H1 (cell line): ENCODE measurements at regions not wholly inside any gene's neighbourhood (a gene's known extent, or its start where the extent isn't known, plus 50 kb on each side); places are given as distances from the start of the nearest gene placed in this dataset.

Source experiments
- CTCF ChIA-PET: fragments of 300-600 bp; sonication (Branson Sonifier 250); formaldehyde crosslinking; loops from one replicate; lab custom pipeline; 2021; ENCODE audit not compliant: partially characterized antibody; lab: Charles Lee
- POLR2A ChIA-PET: fragments of 300-600 bp; sonication (Branson Sonifier 250); formaldehyde crosslinking; loops from one replicate; lab custom pipeline; 2021; ENCODE audit warnings: inconsistent platforms; ENCODE audit not compliant: partially characterized antibody; lab: Charles Lee
- DNase-seq, 2 experiments: peaks; one replicate each; pipeline versions ENCODE4 v3.0.0 to v3.0.0-alpha.2; 2010 to 2022; ENCODE audit warnings: low spot score in 2 of 2, low read depth in 1 of 2, mixed read lengths in 1 of 2
- FAIRE-seq: peaks from 2 replicates; lab custom pipeline; 2011; peaks lifted over from hg19 to GRCh38; lab: Jason Lieb, UNC
- H2AFZ ChIP-seq: 2 replicates; pipeline ENCODE4 v1.8.1; 2012; ENCODE audit warnings: low read length, inconsistent platforms
- H2AK5ac ChIP-seq: 2 replicates; pipeline ENCODE4 v1.6.1; 2013; ENCODE audit warnings: low read depth, low read length
- H2BK120ac ChIP-seq: replicated peaks from 2 replicates; pipeline ENCODE3; 2013; ENCODE audit warnings: low read depth, low read length, inconsistent platforms
- H2BK12ac ChIP-seq: 2 replicates; pipeline ENCODE4 v1.6.1; 2013; ENCODE audit warnings: low read depth, low read length
- H2BK15ac ChIP-seq: 2 replicates; pipeline ENCODE4 v1.6.1; 2013; ENCODE audit warnings: low read length
- H2BK20ac ChIP-seq: 2 replicates; pipeline ENCODE4 v1.6.1; 2013; ENCODE audit warnings: low read length
- H2BK5ac ChIP-seq: 2 replicates; pipeline ENCODE4 v1.6.1; 2013; ENCODE audit warnings: low read depth, low read length
- H3K14ac ChIP-seq: 2 replicates; pipeline ENCODE4 v1.6.1; 2013; ENCODE audit warnings: inconsistent platforms; ENCODE audit not compliant: insufficient read length
- H3K18ac ChIP-seq: 2 replicates; pipeline ENCODE4 v1.6.1; 2013; ENCODE audit warnings: low read length; ENCODE audit errors: extremely low read depth
- H3K23ac ChIP-seq: 2 replicates; pipeline ENCODE4 v1.6.1; 2013; ENCODE audit warnings: inconsistent platforms; ENCODE audit not compliant: insufficient read length
- H3K23me2 ChIP-seq: 2 replicates; pipeline ENCODE4 v1.6.1; 2013; ENCODE audit warnings: low read depth, low read length
- H3K27ac ChIP-seq: 2 replicates; pipeline ENCODE4 v1.6.1; 2011; ENCODE audit warnings: low read depth, low read length, inconsistent platforms
- H3K27me3 ChIP-seq, 4 experiments: replicated peaks in 1 of 4; 1 replicate in 1 of 4; 2 replicates in 3 of 4; pipeline versions ENCODE4 v1.6.1 to v1.8.1; 2011 to 2013; ENCODE audit warnings: low read length in 3 of 4, mild to moderate bottlenecking in 3 of 4, inconsistent platforms in 2 of 4, mixed read lengths in 2 of 4, moderate library complexity in 1 of 4; ENCODE audit not compliant: control insufficient read depth in 3 of 4, insufficient read depth in 3 of 4; ENCODE audit errors: extremely low read depth in 1 of 4
- H3K36me3 ChIP-seq, 4 experiments: 2 replicates each; pipeline versions ENCODE4 v1.6.1 to v1.8.1; 2011 to 2013; ENCODE audit warnings: mild to moderate bottlenecking in 4 of 4, low read length in 3 of 4, moderate library complexity in 2 of 4, control low read depth in 1 of 4, inconsistent platforms in 1 of 4; ENCODE audit not compliant: insufficient read depth in 4 of 4, control insufficient read depth in 2 of 4
- H3K4ac ChIP-seq: replicated peaks from 2 replicates; pipeline ENCODE3; 2013; ENCODE audit warnings: low read length, low read depth, mixed read lengths, inconsistent platforms; ENCODE audit not compliant: insufficient read length
- H3K4me1 ChIP-seq, 4 experiments: replicated peaks in 1 of 4; 1 replicate in 1 of 4; 2 replicates in 3 of 4; pipeline versions ENCODE4 v1.6.1 to v1.8.1; 2011 to 2013; ENCODE audit warnings: low read length in 3 of 4, inconsistent platforms in 2 of 4, mixed read lengths in 1 of 4; ENCODE audit not compliant: insufficient read depth in 4 of 4, control insufficient read depth in 3 of 4
- H3K4me2 ChIP-seq, 2 experiments: 2 replicates each; pipeline versions ENCODE4 v1.6.1 to v1.8.1; 2011 to 2013; ENCODE audit warnings: low read depth in 2 of 2, low read length in 2 of 2, control low read depth in 1 of 2, inconsistent platforms in 1 of 2, mild to moderate bottlenecking in 1 of 2; ENCODE audit not compliant: insufficient read depth in 1 of 2
- H3K4me3 ChIP-seq, 4 experiments: fragments of 200-600, 300-600 bp in 1 of 4; sonication (generic), shearing (Covaris generic), sonication (Bioruptor Twin) in 1 of 4; 2 replicates each; pipeline versions ENCODE4 v1.5.1 to v1.8.1; 2011 to 2016; ENCODE audit warnings: low read length in 4 of 4, low read depth in 3 of 4, control low read depth in 2 of 4, inconsistent platforms in 2 of 4, mild to moderate bottlenecking in 2 of 4, mixed read lengths in 1 of 4, moderate library complexity in 1 of 4; ENCODE audit not compliant: insufficient read depth in 2 of 4; ENCODE audit errors: extremely low read depth in 1 of 4
- H3K56ac ChIP-seq: replicated peaks from 2 replicates; pipeline ENCODE3; 2013; ENCODE audit warnings: low read depth, mild to moderate bottlenecking, mixed read lengths, low read length, inconsistent platforms; ENCODE audit not compliant: insufficient read length
- H3K79me1 ChIP-seq: 2 replicates; pipeline ENCODE4 v1.6.1; 2013; ENCODE audit warnings: low read depth, low read length, control low read depth
- H3K79me2 ChIP-seq, 2 experiments: 2 replicates each; pipeline versions ENCODE4 v1.6.1 to v1.8.1; 2012 to 2013; ENCODE audit warnings: low read length in 2 of 2, mild to moderate bottlenecking in 2 of 2, inconsistent platforms in 1 of 2; ENCODE audit not compliant: insufficient read depth in 2 of 2, control insufficient read depth in 1 of 2
- H3K9ac ChIP-seq, 4 experiments: replicated peaks in 1 of 4; 1 replicate in 1 of 4; 2 replicates in 3 of 4; pipeline versions ENCODE4 v1.6.1 to v1.8.1; 2011 to 2013; ENCODE audit warnings: low read depth in 3 of 4, low read length in 3 of 4, control low read depth in 2 of 4, mild to moderate bottlenecking in 2 of 4, moderate library complexity in 2 of 4, inconsistent platforms in 1 of 4; ENCODE audit errors: extremely low read depth in 1 of 4
- H3K9me3 ChIP-seq, 2 experiments: 2 replicates each; pipeline versions ENCODE4 v1.6.1 to v1.8.1; 2012 to 2013; ENCODE audit warnings: mild to moderate bottlenecking in 2 of 2, moderate library complexity in 2 of 2, control low read depth in 1 of 2, inconsistent platforms in 1 of 2, low read depth in 1 of 2, low read length in 1 of 2, mixed read lengths in 1 of 2; ENCODE audit not compliant: insufficient read depth in 2 of 2
- H4K20me1 ChIP-seq, 2 experiments: replicated peaks in 1 of 2; 2 replicates each; pipeline versions ENCODE3 to v1.8.1; 2011 to 2013; ENCODE audit warnings: inconsistent platforms in 2 of 2, low read length in 2 of 2, mild to moderate bottlenecking in 1 of 2; ENCODE audit not compliant: insufficient read depth in 2 of 2, control insufficient read depth in 1 of 2
- H4K5ac ChIP-seq: 2 replicates; pipeline ENCODE4 v1.6.1; 2013; ENCODE audit warnings: low read length, low read depth, mixed read lengths, inconsistent platforms; ENCODE audit not compliant: insufficient read length
- H4K8ac ChIP-seq: 2 replicates; pipeline ENCODE4 v1.8.0; 2013; ENCODE audit warnings: mild to moderate bottlenecking, moderate library complexity, low read length, inconsistent platforms; ENCODE audit not compliant: insufficient read depth; ENCODE audit errors: extremely low read depth
- H4K91ac ChIP-seq: replicated peaks from 2 replicates; pipeline ENCODE3; 2013; ENCODE audit warnings: low read length, mixed read lengths, inconsistent platforms; ENCODE audit not compliant: insufficient read length
- GTF2F1 ChIP-seq: IDR thresholded peaks from 2 replicates; pipeline ENCODE4 v1.6.1; 2012; ENCODE audit warnings: low read depth, low read length, improper control_type of control experiment, borderline replicate concordance
- KDM5A ChIP-seq: fragments of 200-600 bp; IDR thresholded peaks from 2 replicates; pipeline ENCODE4 v1.7.1; 2012; ENCODE audit warnings: mild to moderate bottlenecking, low read length, inconsistent platforms, mixed read lengths
- TAF1 ChIP-seq: IDR thresholded peaks from 2 replicates; pipeline ENCODE4 v1.6.1; 2011; ENCODE audit warnings: mild to moderate bottlenecking, low read depth, low read length
- WGBS, 2 experiments: shearing (Covaris generic) in 1 of 2; methylation state at CpG; one replicate each; pipeline versions ENCODE4 v1.1.6 to v1.1.7; 2013 to 2015; ENCODE audit warnings: low lambda C conversion rate in 2 of 2, mixed read lengths in 2 of 2, inconsistent platforms in 1 of 2, low coverage in 1 of 2, missing lambda C conversion rate in 1 of 2; ENCODE audit not compliant: insufficient replicate concordance in 2 of 2, insufficient coverage in 1 of 2, insufficient read length in 1 of 2; ENCODE audit errors: extremely low coverage in 1 of 2, missing lambda C conversion rate in 1 of 2; 5-methylcytosine and 5-hydroxymethylcytosine counted together

DNA sequence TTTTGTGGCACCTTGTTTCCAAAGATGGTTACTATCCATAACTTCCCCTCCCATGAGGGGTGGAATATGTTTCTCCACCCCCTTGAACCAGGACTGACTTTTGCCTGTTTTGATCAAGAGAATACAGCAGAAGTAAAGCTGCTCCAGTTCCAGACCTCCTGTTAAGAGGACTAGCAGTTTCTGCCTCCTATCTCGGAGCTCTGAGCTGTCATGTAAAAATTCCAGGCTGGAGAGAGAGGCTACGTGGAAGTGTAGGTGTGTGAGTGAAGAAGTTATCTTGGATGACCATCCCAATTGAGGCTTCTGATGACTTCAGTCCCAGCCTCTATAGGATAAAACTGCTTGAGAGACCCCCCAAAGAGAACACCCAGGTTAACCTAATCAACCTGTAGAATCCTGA lies 511.7 kb upstream of the IMPG1 start:
- no peak overlapping the region for H2AK5ac ChIP-seq
- no peak overlapping the region for H3K4me3 ChIP-seq
- H4K8ac ChIP-seq, result no peak overlapping the region
- no peak overlapping the region for H3K4ac ChIP-seq
- ChIA-PET POLR2A (interaction anchor here (1.5 to 7.7 kb wide), 2 partner anchors 10 to 22 kb away, joined by 3 to 44 read pairs; no protein-coding TSS in a partner anchor), CTCF (no interaction called here)
- WGBS, 2 experiments, result 90% methylated on average over 2 of the region's 2 CpGs; no CpG with 5 or more reads in 1 of the 2 experiments
- H3K27me3 ChIP-seq, result no peaks in the 10 kb centered on the region
- H2BK12ac ChIP-seq, result no peak overlapping the region
- no peak overlapping the region for H3K27ac ChIP-seq
- peaks cover 0 to 94% of the 10 kb centered on the region in 2 experiments; a peak in 3 of 4 replicates for H3K79me2 ChIP-seq
- no peak overlapping the region for H3K4me2 ChIP-seq
- peaks cover 0 to 4% of the 10 kb centered on the region in 2 experiments for H4K20me1 ChIP-seq
- H3K18ac ChIP-seq, result no peak overlapping the region
- FAIRE-seq (no peak), DNase-seq (no peak)
- no peak overlapping the region for H2BK5ac ChIP-seq
- H3K36me3 ChIP-seq, result peaks cover 0 to 5% (median 0%) of the 10 kb centered on the region in 4 experiments; a peak in 2 of 8 replicates
- no peak overlapping the region for H2BK15ac ChIP-seq
- H2BK20ac ChIP-seq, result no peak overlapping the region
- H2BK120ac ChIP-seq, result no peak overlapping the region
- no peak overlapping the region for H3K56ac ChIP-seq
- H4K5ac ChIP-seq, result no peak overlapping the region
- H3K9ac ChIP-seq, result no peak overlapping the region
- no peak overlapping the region for H4K91ac ChIP-seq
- no peak overlapping the region for H2AFZ ChIP-seq
- TF ChIP-seq KDM5A (no peak), TAF1 (no peak), GTF2F1 (no peak)
- no peaks in the 10 kb centered on the region for H3K79me1 ChIP-seq
- H3K23ac ChIP-seq, result no peak overlapping the region
- no peak overlapping the region for H3K14ac ChIP-seq
- H3K9me3 ChIP-seq, result no peaks in the 10 kb centered on the region
- no peaks in the 10 kb centered on the region for H3K23me2 ChIP-seq
- H3K4me1 ChIP-seq, result no peaks in the 10 kb centered on the region
